ENCODE measurements at regions not wholly inside any gene's neighbourhood (a gene's known extent, or its start where the extent isn't known, plus 50 kb on each side); places are given as distances from the start of the nearest gene placed in this dataset.

- no peak for TF ChIP-seq CTCF (IDR thresholded peaks at IDR 0.05; ENCODE audit: unreplicated experiment)
- no peaks in the 10 kb centered on the region for H3K9me3 Mint-ChIP-seq
- H3K27me3 Mint-ChIP-seq (ENCODE audit: low read depth) = peaks cover 21% of the 10 kb centered on the region
- DNase-seq (ENCODE audit: low spot score in 2 of 2, unreplicated experiment in 2 of 2) = no peak
- peaks cover 6% of the 10 kb centered on the region for H3K4me1 Mint-ChIP-seq
- H3K36me3 Mint-ChIP-seq = no peaks in the 10 kb centered on the region
- H3K27ac Mint-ChIP-seq = no peak overlapping the region
- H3K4me3 Mint-ChIP-seq = no peak overlapping the region
These were observed 399.9 kb upstream of the ADAMTSL1 start for GRCh38 chr9:18074041-18074440.

- H3K4me3 Mint-ChIP-seq = no peak overlapping the region
- peaks cover 21% of the 10 kb centered on the region for H3K27me3 Mint-ChIP-seq (ENCODE audit: low read depth)
- no peak for DNase-seq (ENCODE audit: low spot score in 2 of 2, unreplicated experiment in 2 of 2)
- peaks cover 6% of the 10 kb centered on the region for H3K4me1 Mint-ChIP-seq
- no peaks in the 10 kb centered on the region for H3K9me3 Mint-ChIP-seq
- H3K36me3 Mint-ChIP-seq = no peaks in the 10 kb centered on the region
- no peak overlapping the region for H3K27ac Mint-ChIP-seq
- no peak for TF ChIP-seq CTCF (IDR thresholded peaks at IDR 0.05; ENCODE audit: unreplicated experiment)
These were observed 398.6 kb upstream of the ADAMTSL1 start for GRCh38 chr9:18075253-18075952.

GRCh38 chr9:18077941-18078678, 395.8 kb upstream of the ADAMTSL1 start:
- peaks cover 5% of the 10 kb centered on the region for H3K4me1 Mint-ChIP-seq
- no peaks in the 10 kb centered on the region for H3K9me3 Mint-ChIP-seq
- H3K27ac Mint-ChIP-seq = no peak overlapping the region

GRCh38 chr9:18092138-18092537, 381.8 kb upstream of the ADAMTSL1 start:
- Mint-ChIP-seq H3K4me3 (no peak overlapping the region), H3K4me1 (no peaks in the 10 kb centered on the region), H3K36me3 (no peaks in the 10 kb centered on the region), H3K27ac (no peak overlapping the region), H3K9me3 (no peaks in the 10 kb centered on the region), H3K27me3 (ENCODE audit: low read depth) (peaks cover 28% of the 10 kb centered on the region)
- no peak for TF ChIP-seq CTCF (IDR thresholded peaks at IDR 0.05; ENCODE audit: unreplicated experiment)
- no peak for DNase-seq (ENCODE audit: low spot score in 2 of 2, unreplicated experiment in 2 of 2)

More at GRCh38 chr9:18077941-18078678, 395.8 kb upstream of the ADAMTSL1 start:
- peaks cover 21% of the 10 kb centered on the region for H3K27me3 Mint-ChIP-seq (ENCODE audit: low read depth)
- no peak overlapping the region for H3K4me3 Mint-ChIP-seq
- no peaks in the 10 kb centered on the region for H3K36me3 Mint-ChIP-seq
- no peak for DNase-seq (ENCODE audit: low spot score in 2 of 2, unreplicated experiment in 2 of 2)
- no peak for TF ChIP-seq CTCF (IDR thresholded peaks at IDR 0.05; ENCODE audit: unreplicated experiment)

GRCh38 chr9:18106006-18106560, 367.9 kb upstream of the ADAMTSL1 start:
- no peak for TF ChIP-seq CTCF (IDR thresholded peaks at IDR 0.05; ENCODE audit: unreplicated experiment)
- H3K9me3 Mint-ChIP-seq = no peaks in the 10 kb centered on the region
- H3K4me3 Mint-ChIP-seq = no peak overlapping the region
- no peak for DNase-seq (ENCODE audit: low spot score in 2 of 2, unreplicated experiment in 2 of 2)
- no peaks in the 10 kb centered on the region for H3K27me3 Mint-ChIP-seq (ENCODE audit: low read depth)
- peaks cover 4% of the 10 kb centered on the region for H3K4me1 Mint-ChIP-seq
- no peak overlapping the region for H3K27ac Mint-ChIP-seq
- H3K36me3 Mint-ChIP-seq = no peaks in the 10 kb centered on the region

Data from mesothelial cell of epicardium (in vitro differentiated cells).